GM18505 (cell line): ENCODE measurements at regions not wholly inside any gene's neighbourhood (a gene's known extent, or its start where the extent isn't known, plus 50 kb on each side); places are given as distances from the start of the nearest gene placed in this dataset.

Experiments used
- ATAC-seq: cut with Tn5 transposase; IDR thresholded peaks from one replicate; pipeline ENCODE4 v1.9.1; 2021; ENCODE audit not compliant: unreplicated experiment
- POLR2A ChIP-seq: IDR thresholded peaks from 4 replicates; pipeline ENCODE4 v1.6.1; 2011; ENCODE audit warnings: borderline replicate concordance; ENCODE audit not compliant: insufficient read depth, insufficient read length; ENCODE audit errors: extremely low read depth

DNA sequence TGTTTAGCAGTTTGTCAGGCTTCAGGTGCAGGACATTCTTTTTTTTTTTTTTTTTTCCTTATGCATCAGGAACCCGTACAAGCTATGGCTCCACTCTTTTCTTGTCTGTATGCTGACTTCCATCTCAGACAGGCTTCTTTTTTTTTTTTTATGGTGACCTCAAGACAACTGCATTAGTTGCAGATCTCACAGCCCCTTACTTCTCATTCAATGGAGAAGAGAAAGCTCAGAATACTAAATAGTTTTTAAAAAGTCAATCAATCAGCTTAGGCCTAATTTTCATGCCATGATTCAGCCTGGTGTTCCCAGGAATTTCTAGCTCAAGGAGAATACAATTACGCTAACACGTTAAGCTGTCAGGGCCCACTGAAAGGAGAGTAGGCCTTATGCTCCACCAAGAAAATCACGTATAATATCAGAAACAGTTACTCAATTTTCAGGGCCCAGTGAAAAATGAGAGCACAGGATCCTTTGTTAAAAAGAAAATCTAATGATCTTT, 1596.0 kb upstream of the MIR17HG start:
- TF ChIP-seq POLR2A: no peak
- no peak for ATAC-seq

DNA sequence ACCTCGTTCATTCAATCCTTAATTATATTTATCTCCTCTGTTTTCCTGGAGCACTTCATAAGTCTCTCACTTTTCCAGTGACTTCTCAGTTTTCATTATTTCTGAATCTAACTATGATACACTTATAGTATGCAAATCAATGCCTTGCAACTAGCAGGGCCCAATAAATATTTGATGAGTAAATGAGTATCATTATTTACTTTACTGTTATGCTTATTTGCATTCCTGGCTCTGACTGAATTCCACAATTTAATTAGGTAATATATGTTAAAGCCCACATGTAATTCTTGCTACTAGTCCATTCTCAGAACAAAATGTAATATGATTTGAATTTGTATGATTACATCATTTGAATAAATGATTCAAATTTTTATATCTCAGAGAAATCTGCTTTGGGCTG, 1595.1 kb upstream of the MIR17HG start:
- TF ChIP-seq POLR2A: no peak
- no peak for ATAC-seq

DNA sequence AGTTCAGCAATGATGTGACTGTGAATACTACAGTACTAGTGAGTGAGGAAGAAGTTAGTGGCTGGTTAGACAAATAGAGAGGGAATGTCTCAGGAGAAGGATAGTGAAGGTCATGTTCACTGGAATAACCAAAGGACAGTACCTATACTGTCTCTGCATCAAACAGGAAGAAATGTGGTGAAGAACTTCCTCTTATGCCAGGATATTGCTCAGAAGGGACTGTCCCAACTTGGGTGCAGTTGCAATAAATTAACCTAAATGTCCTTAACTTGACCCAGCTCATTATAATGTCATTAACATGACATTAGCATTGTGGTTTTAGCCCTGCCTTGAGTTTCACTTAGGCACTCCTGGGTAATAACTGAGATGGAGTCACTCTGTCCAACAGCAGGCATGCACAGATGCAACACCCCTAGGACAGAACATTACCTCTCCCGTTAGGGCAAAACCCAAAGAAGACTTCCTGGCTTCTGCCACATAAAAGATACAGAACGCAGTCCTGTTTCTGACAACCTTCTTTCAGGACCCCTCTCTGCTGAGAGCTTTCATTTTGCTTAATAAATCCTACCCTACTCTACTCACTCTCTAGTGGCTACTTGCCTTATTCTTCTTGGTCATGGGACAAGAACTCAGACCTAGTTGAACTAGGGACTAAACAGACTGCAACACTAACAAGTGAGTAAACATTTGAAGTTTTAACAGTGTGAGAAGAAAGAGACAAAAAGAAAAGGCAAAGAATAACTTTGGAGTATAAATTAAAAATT, 1591.6 kb upstream of the MIR17HG start:
- TF ChIP-seq POLR2A: no peak
- ATAC-seq: no peak

DNA sequence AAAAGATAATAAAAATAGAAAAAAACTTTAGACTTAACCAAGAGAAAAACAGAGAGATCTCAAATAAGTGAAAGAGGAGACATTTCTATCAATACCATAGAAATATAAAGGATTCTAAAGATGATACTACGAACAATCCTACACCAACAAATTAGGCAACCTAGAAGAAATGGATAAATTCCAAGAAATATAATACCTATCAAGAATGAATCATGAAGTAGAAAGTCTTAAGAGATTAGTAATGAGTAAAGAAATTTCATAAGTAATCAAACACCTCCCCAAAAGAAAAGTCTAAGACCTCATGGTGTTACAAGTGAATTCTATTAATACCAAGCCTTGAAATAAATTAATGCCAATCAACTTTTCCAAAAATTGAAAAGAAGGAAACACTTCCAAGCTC, 1584.5 kb upstream of the MIR17HG start:
- no peak for TF ChIP-seq POLR2A
- no peak for ATAC-seq

DNA sequence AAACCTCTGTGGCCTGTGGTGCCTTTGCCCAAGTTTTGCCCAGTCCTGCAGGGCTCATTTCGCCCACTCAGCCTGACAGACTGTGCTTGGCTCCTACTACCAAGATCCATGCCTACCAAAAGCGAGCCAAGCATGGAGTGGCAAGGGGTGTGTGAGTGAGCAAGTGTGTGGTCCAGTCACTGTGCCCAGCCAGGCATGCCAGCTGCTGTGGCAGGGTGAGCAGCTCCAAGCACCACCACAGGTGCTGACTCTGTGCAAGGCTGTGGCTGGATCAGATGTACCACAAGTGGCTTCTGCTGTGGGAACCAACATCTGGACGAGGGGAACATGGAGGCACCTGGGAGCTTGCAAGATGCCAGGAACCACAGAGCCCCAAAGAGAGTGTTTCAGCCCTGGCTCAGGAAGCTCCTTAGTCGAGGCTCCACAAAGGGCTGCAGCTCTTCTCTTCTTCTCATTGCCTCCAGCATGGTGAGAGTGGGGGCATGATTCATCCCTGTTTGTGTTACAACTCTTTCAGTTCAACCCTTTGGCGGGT, 1564.2 kb upstream of the MIR17HG start:
- TF ChIP-seq POLR2A: no peak
- ATAC-seq: no peak

DNA sequence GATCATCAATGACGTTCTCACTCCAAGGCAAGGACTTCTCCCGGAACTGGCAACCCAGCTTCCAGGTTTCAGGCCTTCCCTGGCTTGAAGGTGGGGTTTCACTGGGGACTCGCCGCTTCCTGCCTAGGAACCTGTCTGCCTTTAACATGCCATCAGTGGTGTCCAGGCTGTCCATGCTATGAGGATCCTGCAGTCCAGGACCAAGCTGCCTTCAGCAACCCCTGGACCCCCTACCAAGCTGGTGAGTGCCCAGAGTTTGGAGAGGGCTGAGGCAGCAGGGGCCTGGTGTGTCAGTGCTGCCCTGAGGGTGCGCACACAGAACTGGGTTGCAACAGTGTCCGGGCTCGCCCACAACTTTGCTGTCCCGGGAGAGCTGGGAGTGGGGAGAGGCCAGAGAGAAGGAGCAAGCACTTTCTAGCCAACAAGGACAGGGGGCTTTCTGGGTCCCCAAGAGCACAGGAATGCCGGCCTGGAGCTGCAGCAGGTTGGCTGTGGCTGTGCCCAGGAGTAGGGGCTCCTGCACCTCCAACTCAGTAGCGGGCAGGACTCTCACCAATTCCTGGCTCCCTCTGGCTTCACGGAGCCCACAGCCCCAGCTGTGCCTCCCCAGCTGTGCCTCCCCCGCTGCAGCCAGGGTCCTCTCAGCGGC, 1563.2 kb upstream of the MIR17HG start:
- ATAC-seq: no peak
- no peak for TF ChIP-seq POLR2A

DNA sequence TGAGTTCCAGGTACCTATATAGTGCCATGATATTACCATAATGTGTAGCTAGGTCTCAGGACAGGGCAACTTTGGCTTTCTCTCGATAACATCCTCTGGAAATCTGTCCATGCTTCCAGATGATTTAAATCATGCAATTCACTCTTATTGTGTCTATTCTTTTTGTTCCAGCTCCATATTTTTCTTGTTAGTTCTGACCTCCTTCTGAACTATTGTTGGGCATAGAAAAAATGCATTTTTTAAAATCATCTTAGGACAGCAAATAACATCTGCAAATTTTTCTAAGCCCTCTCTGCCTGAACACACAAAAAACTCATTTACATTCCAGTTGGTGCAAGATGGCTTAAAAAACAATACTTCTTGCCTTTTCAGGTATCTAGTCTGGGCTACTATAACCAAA, 1561.0 kb upstream of the MIR17HG start:
- TF ChIP-seq POLR2A: no peak
- no peak for ATAC-seq

DNA sequence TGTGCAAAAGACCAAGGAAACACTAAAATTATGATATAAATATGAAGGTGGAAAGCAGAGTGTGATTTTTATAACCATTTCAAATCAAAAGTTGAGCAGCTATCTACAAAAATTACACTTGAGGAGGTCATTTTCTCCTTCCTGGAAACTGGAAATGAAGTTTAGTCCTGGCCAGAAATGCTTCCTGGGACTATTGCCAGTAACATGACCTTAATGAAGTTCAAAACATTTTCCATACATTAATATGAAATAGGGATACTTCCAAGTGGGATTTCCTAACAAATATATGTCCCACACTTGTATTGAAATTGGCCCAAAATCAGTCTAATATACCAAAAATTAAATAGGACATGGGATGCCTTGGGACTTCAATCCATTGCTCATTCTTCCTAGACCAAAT, 1556.8 kb upstream of the MIR17HG start:
- no peak for TF ChIP-seq POLR2A
- ATAC-seq: no peak

DNA sequence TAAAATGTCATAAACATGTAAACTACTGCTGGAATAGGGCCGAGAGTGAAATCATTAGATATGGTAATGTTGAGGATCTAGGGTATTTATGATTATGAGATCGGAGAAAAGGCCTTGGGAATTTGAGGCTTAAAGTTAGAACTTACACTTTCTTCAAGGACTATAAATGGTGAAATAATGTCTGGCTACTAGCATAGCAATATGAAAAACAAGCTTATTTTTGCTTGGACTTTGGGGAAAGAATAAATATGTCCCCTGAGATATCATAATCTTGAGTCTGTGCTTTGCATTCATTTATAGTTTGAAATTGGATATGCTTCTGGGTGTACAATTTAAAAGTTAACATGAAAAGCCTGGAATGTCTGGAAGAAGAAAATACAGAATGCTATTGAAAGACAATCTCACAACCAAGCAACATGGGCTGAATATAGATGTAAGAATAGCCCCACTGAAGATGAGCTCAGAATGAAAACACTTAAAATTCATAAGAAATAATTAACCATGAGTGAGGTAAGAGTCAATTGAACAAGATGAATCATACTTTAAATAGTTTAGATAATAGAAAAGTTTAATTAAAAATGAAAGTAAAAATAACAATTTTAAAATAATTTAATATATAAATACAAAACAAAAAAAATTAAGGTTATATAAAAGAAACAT, 1555.4 kb upstream of the MIR17HG start:
- ATAC-seq: no peak
- TF ChIP-seq POLR2A: no peak

DNA sequence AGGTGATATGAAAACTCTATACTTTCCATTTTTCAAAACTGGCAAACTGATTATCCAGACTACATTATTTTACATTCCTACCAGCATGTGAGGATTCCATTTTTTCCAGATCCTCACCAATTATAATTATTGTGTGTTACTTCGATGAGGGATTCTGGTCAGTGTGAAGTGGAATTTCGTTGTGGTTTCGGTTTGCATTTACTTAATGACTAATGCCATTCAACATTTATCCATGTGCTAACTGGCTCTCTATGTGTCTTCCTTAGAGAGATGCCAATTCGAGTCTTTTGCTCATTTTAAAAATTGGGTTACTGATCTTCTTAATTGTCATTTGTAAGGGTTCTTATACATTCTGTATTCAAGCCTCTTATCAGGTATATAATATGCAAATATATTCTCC, 1551.3 kb upstream of the MIR17HG start:
- TF ChIP-seq POLR2A: no peak
- ATAC-seq: no peak

DNA sequence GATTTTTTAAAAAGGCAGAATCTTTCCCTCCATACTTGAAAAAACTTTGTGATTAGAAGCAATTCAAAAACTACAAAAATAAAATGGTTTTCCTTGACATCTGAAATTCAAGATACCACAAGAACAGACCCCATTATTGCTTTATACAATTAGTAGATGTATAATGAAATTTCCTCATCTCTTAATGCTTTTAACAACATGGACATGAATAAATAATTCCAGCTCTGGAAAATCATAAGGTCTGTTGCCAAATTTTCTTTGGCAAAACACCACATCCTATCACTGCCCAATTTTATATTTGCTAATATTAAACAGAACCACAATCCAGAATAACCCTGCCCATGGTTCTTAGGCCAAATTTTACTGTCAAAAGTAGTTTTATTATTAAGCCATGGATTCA, 1543.6 kb upstream of the MIR17HG start:
- no peak for TF ChIP-seq POLR2A
- no peak for ATAC-seq

DNA sequence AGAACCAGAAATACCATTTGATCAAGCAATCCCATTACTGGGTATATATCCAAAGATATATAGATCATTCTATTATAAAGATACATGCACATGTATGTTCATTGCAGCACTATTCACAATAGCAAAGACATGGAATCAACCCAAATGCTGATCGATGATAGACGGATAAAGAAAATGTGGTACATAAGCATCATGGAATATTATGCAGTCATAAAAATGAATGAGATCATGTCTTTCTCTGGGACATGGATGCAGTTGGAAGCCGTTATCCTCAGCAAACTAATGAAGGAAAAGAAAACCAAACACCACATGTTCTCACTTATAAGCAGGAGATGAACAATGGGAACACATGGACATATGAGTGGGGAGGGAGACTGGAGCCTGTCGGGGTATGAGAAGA, 1540.9 kb upstream of the MIR17HG start:
- no peak for TF ChIP-seq POLR2A
- ATAC-seq: no peak

DNA sequence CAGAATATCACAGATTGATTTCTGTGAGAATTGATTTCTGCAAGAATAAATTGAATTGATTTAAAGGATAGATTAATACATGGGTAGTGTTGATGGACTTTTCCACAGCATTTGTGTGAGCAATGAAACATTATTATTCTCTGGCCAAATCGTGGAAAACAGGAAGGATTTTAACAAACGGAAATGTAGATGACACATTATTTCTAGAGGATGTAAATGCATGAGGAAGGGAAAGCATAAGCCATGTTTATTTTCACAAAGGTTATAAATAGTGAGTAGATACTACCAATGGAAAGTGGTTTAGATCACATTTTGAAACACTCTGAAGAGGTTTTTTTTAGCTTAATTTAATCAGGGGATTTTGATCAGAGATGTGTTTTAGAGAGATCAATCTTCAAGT, 1534.6 kb upstream of the MIR17HG start:
- TF ChIP-seq POLR2A: no peak
- no peak for ATAC-seq
